ENCODE measurements at regions not wholly inside any gene's neighbourhood (a gene's known extent, or its start where the extent isn't known, plus 50 kb on each side); places are given as distances from the start of the nearest gene placed in this dataset.

GRCh38 chr1:69271587-69272125 is 296.1 kb upstream of the LRRC7 start:
- TF ChIP-seq ZNF8 (CRISPR knock-in tag; IDR thresholded peaks at IDR 0.05) (no peak), ZC3H10 (CRISPR knock-in tag; IDR thresholded peaks at IDR 0.05) (no peak)
- ATAC-seq = no peak

GRCh38 chr1:69272684-69273083 is 295.0 kb upstream of the LRRC7 start:
- TF ChIP-seq RARB (CRISPR knock-in tag; IDR thresholded peaks at IDR 0.05) (no peak), ZC3H10 (CRISPR knock-in tag; IDR thresholded peaks at IDR 0.05) (no peak), PPARA (CRISPR knock-in tag; IDR thresholded peaks at IDR 0.05; ENCODE audit: borderline replicate concordance) (no peak), ZNF70 (CRISPR knock-in tag; IDR thresholded peaks at IDR 0.05) (no peak), ZNF565 (CRISPR knock-in tag; conservative IDR thresholded peaks at IDR 0.05; ENCODE audit: low read depth) (no peak), TCF4 (CRISPR knock-in tag; IDR thresholded peaks at IDR 0.05; ENCODE audit: borderline replicate concordance) (no peak), TOX (CRISPR knock-in tag; IDR thresholded peaks at IDR 0.05; ENCODE audit: borderline replicate concordance) (no peak), ISL1 (CRISPR knock-in tag; IDR thresholded peaks at IDR 0.05) (no peak), GLIS3 (CRISPR knock-in tag; IDR thresholded peaks at IDR 0.05) (no peak), ARNTL (CRISPR knock-in tag; IDR thresholded peaks at IDR 0.05; ENCODE audit: borderline replicate concordance, low read depth) (no peak), POU6F1 (CRISPR knock-in tag; IDR thresholded peaks at IDR 0.05; ENCODE audit: borderline replicate concordance, low read depth) (no peak), TSHZ2 (CRISPR knock-in tag; IDR thresholded peaks at IDR 0.05) (no peak), ZNF8 (CRISPR knock-in tag; IDR thresholded peaks at IDR 0.05) (no peak), CREB5 (CRISPR knock-in tag; IDR thresholded peaks at IDR 0.05; ENCODE audit: low read depth) (no peak), PATZ1 (CRISPR knock-in tag; IDR thresholded peaks at IDR 0.05; ENCODE audit: borderline replicate concordance) (no peak)
- no peak for ATAC-seq

GRCh38 chr1:69278923-69279322 is 288.8 kb upstream of the LRRC7 start:
- ATAC-seq = no peak
- TF ChIP-seq PPARA (CRISPR knock-in tag; IDR thresholded peaks at IDR 0.05; ENCODE audit: borderline replicate concordance) = no peak
- no peak for TF ChIP-seq POU6F1 (CRISPR knock-in tag; IDR thresholded peaks at IDR 0.05; ENCODE audit: borderline replicate concordance, low read depth)
- TF ChIP-seq ARNTL (CRISPR knock-in tag; IDR thresholded peaks at IDR 0.05; ENCODE audit: borderline replicate concordance, low read depth) = no peak
- TF ChIP-seq OSR1 (CRISPR knock-in tag; IDR thresholded peaks at IDR 0.05) = no peak

GRCh38 chr1:69283516-69283915 is 284.2 kb upstream of the LRRC7 start:
- TF ChIP-seq PPARA (CRISPR knock-in tag; IDR thresholded peaks at IDR 0.05; ENCODE audit: borderline replicate concordance) = no peak
- no peak for TF ChIP-seq CSRNP3 (CRISPR knock-in tag; IDR thresholded peaks at IDR 0.05)
- TF ChIP-seq ZNF70 (CRISPR knock-in tag; IDR thresholded peaks at IDR 0.05) = no peak
- TF ChIP-seq ZFP30 (CRISPR knock-in tag; IDR thresholded peaks at IDR 0.05) = no peak
- TF ChIP-seq POU6F1 (CRISPR knock-in tag; IDR thresholded peaks at IDR 0.05; ENCODE audit: borderline replicate concordance, low read depth) = no peak
- no peak for TF ChIP-seq ARNTL (CRISPR knock-in tag; IDR thresholded peaks at IDR 0.05; ENCODE audit: borderline replicate concordance, low read depth)
- no peak for TF ChIP-seq ZNF8 (CRISPR knock-in tag; IDR thresholded peaks at IDR 0.05)
- no peak for TF ChIP-seq SNAI2 (CRISPR knock-in tag; IDR thresholded peaks at IDR 0.05)
- no peak for TF ChIP-seq ZC3H10 (CRISPR knock-in tag; IDR thresholded peaks at IDR 0.05)
- no peak for TF ChIP-seq GLIS3 (CRISPR knock-in tag; IDR thresholded peaks at IDR 0.05)
- ATAC-seq = no peak
